HCEC 1CT (cell line): ENCODE measurements at regions not wholly inside any gene's neighbourhood (a gene's known extent, or its start where the extent isn't known, plus 50 kb on each side); places are given as distances from the start of the nearest gene placed in this dataset.
A peak's percentile ranks its signal among the peaks of the same experiment; 100 is the strongest.
"Not testable (repeated sequence)": the region's sequence is repeated elsewhere in the genome, so short reads cannot be mapped to it uniquely, and the experiment has no call there.

Experiments used
- DNase-seq: peaks from one replicate; pipeline ENCODE4 v3.0.0-alpha.2; 2017

DNA sequence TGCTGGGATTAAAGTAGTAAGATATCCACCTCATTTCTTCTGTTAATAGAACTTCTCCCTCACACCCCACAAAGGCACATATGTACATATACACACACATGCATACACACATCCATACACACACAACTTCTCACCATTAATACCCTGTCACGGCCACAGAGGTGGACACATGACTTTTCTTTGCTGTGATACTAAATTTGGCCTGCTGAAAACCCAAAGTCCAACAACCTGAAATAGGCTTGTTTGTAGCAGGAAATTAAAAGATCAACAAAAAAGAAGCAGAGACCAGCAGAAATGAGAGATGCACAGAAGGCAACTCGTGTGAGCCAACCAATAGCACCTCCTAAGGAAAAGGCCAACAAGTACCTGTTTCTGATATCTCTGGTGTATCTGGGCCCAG lies 128.7 kb upstream of the PCGF5 start:
- no peak for DNase-seq

DNA sequence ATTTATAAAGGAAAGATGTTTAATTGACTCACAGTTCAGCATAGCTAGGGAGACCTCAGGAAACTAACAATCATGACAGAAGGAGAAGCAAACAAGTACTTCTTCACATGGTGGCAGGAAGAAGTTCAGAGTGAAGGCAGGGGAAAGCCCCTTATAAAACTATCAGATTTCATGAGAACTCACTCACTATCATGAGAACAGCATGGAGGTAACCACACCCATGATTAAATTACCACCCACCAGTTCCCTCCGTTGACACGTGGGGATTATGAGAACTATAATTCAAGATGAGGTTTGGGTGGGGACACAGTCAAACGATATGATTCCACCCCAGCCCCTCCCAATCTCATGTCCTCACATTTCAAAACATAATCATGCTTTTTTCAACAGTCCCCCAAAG lies 124.2 kb upstream of the PCGF5 start:
- DNase-seq: no peak

DNA sequence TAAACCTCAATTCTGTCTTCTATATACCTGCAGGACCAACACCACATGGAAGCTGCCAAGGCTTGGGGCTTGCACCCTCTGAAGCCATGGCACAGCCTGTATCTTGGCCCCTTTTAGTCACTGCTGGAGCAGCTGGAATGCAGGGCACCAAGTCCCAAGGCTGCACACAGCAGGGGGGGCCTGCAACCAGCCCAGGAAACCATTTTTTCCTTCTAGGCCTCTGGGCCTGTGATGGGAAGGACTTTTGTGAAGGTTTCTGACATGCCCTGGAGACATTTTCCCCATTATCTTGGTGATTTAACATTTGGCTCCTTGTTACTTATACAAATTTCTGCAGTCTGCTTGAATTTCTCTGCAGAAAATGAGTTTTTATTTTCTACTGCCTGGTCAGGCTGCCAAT lies 123.2 kb upstream of the PCGF5 start:
- DNase-seq: no peak

DNA sequence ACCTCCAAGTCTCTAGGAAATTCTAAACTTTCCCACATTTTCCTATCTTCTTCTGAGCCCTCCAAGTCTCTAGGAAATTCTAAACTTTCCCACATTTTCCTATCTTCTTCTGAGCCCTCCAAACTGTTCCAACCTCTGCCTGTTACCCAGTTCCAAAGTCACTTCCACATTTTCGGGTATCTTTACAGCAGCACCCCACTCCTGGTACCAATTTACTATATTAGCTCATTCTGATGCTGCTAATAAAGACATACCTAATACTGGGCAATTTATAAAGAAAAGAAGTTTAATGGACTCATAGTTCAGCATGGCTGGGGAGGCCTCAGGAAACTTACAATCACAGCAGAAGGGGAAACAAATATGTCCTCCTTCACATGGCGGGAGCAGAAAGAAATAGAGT lies 122.4 kb upstream of the PCGF5 start:
- not testable (repeated sequence) for DNase-seq

DNA sequence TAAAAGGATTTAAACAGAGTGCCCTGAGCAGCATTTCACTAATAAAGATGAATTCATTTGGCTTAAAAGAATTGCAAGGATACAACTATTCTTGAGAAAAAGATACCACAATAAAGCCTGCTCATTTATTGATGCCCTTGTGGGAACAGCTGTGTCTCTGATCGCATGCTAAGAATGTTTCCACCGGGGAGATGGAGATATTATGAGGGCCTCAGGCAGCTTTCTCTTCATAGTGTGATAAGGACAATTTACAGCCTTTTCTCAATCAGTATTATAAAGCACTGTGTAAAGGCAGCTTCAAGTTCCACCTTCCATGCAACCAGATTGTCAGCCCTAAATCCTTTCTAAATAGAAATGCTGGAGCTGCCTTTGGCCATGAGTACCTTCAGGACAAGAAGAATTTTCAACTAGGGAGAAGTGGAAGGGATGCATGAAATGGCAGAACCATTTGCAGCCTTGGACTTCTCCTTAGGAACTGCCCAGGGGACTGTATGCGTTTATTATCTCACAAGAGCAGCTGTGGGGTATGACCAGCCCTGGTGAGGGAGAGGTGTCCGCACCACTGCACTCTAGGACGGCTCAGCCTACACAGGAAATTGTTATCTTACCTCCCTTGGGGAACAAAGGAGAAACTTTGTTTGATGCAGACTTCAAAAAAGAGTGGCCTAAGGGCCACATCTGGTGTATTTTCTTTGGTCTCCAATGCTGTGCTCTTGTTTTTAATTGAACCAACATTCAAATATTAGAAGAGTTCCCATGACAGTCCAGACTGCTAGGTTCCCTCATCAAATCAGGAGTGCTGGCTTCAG lies 116.9 kb upstream of the PCGF5 start:
- DNase-seq: no peak

DNA sequence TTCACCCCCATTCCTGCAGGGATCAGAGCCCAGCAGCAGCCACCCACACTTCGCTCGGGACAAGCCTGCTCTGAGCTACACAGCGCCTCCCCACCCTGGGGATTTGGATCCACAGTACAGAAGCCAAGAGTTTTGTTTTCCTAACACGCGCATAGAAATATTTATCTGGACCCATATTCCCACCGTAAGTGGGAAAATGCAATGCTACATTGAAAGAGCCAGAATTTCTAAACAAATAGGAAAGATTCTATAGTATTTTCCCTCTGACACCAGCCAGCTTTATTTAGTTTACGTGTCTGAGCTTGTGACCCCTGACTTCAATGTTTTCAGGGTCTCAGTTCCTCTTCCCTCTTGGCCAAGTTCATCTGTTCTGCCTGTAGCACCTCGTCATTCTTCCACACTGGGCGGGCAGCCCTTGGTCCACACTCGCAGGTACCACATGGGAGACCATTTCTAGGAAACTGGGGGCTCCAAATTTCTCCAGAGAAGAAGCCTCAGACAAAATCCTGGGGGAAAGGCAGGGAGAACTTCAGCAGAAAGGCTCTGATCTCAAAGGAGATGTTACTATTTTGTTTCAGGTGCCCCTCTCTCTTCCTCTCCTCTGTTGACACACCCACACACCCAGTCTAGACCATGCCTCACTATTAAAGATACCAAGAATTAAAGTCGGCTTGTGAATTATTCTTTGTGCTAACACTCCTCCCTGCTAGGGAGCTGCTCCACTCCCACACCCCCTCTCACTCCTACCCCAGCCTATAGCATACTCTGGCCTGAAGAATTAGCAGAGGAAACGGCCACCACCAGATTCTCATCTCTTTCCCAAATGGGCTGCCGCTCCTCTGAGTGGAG lies 116.0 kb upstream of the PCGF5 start:
- no peak for DNase-seq

DNA sequence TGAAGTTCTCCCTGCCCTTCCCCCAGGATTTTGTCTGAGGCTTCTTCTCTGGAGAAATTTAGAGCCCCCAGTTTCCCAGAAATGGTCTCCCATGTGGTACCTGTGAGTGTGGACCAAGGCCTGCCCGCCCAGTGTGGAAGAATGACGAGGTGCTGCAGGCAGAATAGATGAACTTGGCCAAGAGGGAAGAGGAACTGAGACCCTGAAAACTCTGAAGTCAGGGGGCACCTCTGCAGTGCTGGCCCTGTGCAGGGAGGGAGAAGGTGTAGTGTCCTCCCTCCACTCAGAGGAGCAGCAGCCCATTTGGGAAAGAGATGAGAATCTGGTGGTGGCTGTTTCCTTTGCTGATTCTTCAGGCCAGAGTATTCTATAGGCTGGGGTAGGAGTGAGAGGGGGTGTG lies 115.2 kb upstream of the PCGF5 start:
- DNase-seq: no peak

DNA sequence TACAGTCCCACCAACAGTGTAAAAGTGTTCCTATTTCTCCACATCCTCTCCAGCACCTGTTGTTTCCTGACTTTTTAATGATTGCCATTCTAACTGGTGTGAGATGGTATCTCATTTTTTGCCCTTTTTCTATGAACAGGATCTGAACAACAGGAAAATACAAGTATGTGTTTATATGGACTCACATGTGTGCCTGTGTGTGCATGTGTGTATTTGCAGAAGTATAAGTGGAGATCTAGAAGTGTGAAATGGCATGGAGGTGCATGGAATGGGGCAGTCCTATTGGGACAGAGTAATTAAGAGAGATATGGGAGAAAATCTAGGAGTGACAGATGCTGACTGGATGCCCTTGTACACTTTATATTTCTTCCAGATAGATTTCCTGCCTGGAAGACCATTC lies 111.6 kb upstream of the PCGF5 start:
- no peak for DNase-seq

DNA sequence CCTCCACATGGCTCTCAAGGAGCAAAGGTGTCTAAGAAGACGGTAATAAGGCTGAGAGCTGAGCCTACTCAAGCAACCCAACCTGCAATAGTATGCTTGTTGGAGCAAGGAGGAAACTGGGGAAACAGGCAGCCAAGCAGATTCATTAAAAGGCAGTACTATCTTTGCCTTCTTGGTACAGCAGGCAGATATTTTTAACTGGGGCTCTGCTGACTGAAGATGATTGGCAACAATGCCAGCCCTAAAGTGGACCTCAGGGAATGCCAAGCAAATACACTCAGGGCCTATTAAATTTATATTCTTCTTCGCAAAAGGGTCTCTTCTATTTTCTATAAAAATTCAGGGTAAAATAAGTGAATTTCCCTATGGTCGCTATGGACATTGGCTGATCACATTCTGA lies 109.4 kb upstream of the PCGF5 start:
- no peak for DNase-seq

DNA sequence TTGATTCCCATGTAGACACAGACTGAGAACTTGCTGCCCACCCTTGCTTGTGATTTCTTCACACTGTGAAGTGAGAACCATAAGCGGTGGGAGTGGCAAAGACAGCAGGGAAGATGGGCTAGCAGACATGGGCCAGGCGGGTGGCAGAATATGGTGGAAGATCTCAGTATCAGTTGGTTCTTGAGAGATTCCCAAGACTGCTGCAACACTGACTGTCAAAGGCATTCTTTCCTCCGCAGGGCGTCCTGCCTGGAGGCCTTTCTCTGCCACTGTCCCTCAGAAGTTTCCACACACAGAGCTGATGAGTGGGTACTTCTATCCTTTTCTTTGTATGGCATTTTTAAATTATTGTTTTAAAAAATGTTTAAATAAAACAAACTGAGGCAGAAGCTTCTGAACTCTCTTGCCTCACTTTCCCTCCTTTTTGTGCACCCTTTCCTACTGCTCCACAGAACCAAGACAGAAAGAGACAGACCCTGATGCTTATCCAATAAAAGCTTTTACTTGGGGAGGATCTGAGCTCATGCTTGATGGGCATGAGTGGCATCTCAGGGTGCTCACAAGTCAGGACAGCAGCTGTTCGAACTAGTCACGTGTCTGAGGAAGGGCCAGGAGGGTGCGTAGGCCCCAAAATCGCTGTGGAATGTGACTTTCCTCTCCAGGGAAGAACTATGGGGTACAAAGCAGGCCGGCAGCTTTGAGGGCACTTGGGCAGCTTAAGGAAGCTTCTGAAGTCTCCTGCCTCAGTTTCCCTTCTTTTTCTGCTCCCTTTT lies 104.7 kb upstream of the PCGF5 start:
- DNase-seq: no peak

DNA sequence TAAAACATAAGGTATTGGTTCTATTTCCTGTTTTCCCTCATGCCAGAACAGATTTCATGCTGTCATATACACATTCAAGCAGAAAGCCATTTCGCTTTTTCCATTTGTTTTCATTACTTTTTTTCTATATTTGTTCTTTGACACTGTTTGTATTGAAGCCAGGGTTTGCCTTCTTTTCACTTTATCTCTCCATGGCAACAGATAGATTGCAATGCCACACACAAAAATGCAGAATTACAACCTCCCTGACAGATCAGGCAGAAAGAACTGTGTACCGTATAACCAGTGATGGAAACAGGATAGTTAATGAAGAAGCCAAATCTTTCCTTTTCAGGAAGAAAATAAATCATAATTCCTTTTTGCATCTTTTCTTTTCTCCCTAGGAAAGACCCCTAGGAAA lies 103.0 kb upstream of the PCGF5 start:
- no peak for DNase-seq

DNA sequence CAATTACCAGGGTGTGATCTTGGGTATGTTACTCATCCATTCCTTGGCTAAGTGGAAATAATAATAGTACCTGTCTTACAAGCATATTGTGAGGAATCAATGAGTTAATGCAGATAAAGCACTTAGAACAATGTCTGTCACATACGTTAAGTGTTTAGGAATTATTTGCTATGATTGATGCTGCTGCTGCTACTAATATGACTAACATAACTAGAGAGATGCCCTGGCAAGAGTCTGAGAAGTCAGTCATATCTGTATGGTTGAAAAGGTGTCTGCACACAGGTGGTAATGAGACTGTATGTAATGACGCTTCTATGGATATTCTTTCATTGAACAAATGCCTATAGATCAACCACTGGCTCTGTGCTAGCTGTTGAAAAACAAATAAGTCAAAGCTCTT lies 100.1 kb upstream of the PCGF5 start:
- DNase-seq: no peak

DNA sequence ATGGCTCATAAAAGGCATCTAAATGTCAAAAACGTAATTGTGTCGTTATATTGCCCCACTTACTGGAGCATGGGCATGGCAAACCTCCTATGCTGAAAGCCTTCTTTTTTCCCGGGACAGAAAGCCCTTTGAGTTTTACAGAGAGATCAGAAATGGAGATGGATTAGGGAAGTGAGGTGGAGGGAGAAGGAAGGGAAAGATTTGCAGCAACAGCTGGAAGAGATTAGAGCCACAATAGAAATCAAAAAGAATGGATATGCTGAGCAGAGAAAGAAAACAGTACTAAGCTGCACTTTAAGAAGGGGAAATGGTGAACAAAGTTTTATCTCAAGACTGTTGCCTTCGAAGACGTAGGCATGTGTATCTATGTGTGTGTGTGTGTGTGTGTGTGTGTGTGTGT lies 97.2 kb upstream of the PCGF5 start:
- DNase-seq: no peak

DNA sequence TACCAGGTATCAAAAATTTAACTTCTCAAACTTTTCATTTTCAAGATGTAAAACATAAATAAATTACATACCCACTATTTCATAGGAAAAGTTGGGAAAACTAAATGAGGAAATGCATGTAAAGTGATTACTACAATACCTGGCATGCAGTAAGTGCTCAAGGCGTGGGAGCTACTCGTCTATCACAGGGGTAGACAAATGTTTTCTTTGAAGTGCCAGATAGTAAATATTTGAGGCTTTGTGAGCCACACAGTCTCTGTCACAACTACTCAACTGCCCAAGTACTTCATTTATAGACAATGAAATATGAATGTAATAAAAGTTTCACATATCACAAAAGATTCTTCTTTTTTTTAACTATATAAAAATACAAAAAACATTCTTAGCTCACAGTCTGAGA lies 96.4 kb upstream of the PCGF5 start:
- no peak for DNase-seq

DNA sequence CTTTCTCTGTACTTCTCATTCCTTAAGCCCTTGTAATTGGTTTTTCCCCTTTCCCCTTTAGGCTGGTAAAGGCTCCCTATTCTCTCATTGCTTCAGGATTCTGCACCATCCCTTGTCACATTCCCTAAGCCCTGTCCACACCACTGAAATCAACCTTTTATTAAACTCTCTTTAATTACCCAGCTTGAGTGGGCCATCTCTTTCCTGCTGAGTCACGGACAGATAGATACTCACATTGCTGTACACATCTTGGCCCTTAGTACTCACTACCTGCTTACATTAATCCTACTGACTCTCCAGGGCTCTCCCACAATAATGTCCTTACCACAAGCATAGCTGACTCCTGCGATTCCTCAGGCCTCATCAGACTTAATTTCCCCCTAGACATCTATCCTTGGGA lies 94.0 kb upstream of the PCGF5 start:
- no peak for DNase-seq

DNA sequence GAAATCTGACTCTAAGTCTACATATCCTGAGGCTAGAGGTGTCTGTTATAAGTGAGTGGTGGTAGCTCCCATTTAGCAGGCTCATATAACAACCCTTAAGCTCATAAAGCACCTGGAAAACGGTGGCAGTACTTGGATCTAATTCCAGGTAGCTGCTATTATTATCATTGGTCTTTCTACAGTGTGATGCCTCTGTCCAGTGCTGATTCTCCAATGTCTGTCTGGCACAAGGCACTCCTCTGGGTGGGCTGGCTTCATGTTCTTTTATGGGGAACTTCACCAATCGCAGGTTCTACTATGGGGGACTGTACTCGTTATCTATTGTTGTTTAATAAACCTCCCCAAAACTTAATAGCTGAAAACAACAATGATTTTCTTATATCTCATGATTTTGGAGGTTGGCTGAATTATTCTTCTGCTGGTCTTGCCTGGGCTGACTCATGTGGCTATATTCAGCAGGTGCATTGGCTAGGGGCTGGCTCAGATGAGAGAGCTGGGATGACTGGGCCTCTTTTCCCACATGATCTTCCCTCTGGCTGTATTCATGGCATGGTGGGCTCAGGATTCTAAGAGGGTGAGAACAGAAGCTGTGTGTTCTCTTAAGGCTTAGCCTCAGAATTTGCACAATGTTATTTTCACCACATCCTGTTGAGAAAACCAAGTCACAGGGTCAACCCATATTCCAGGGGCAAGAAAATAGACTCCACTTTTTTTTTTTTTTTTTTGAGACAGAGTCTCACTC lies 93.0 kb upstream of the PCGF5 start:
- DNase-seq: peak; percentile 9

DNA sequence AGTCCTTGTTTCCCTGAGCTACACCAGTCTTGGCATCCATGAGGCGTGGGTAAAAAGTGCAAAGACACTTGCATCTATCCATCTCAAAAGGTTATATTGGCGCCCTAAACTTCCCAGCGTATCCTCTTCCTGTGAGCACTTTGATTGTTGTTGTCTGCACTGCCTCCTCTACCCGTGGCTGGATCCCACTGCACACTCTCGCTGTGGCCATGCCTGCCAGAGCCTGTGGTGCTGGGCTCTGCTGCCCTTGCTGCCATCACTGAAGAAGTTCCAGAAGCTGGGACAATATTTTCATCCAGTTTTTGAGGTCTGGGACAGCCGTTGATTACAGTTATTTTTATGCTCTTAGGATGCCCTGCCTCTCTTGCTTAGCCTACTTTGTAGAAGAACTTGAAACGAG lies 85.3 kb upstream of the PCGF5 start:
- DNase-seq: no peak

DNA sequence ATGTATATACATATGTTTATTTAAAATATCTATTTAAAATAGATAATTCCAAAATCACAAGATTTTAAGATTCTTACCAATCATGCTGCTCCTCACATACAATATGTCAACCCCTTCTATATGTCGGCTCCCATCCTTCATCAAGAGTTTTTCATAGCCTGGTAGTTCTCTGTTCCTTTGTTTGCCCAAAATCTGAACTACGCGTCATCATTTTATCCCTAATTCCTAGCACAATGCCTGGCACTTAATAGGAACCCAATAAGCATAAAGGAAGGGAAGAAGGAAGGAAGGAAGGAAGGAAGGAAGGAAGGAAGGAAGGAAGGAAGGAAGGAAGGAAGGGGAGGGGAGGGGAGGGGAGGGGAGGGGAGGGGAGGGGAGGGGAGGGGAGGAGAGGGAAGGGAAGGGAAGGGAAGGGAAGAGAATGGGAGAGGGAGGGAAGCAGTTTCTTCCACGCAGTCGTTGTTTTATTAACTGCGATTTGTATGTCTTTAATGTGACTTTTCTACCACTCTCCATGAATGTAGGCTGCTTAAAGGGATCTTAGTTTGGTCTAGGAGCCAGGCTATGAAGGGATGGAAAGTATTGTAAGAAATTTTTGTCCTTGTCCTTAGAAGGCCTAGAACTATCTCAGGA lies 83.3 kb upstream of the PCGF5 start:
- DNase-seq: no peak

DNA sequence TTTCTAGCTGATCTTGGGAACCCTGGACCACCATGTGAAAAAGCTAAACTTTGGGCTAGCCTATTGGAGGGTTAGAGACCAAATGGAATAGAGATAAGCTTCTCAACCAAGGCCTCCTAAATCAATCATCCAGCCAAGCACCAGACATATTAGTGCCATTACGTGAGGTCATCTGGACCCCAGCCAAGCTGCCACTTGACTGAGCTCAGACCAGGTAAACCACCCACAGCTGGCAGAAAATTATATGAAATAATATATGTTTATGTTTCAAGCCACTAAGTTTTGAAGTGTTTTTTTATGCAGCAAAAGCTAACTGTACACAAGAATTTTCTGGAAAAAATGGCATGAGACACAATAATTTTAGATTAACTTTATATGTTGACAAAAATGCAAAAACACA lies 82.6 kb upstream of the PCGF5 start:
- no peak for DNase-seq

DNA sequence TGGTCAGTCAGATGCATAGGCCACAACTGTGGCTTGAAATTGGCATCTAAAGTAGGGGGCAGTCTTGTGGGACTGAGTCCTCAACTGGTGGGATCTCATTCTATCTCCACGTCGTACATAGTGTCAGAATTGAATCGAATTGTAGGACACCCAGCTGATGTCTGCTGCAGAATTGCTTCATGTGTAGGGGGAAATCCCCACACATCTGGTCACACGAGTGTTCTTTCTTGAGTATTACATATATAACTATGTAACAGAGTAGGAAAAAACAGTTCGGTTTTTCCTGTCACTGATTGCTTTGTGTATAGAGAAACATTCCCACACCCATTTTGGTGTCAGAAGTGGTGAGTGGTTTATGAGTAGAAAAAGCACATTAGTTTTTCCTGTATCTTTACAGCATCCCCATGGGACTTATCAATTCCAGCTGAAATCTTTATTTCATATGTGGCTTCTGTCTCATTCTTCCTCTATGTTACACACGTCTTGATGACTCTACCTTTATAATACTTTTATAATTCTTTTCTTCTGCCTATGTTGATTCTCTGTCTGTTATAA lies 79.4 kb upstream of the PCGF5 start:
- no peak for DNase-seq

DNA sequence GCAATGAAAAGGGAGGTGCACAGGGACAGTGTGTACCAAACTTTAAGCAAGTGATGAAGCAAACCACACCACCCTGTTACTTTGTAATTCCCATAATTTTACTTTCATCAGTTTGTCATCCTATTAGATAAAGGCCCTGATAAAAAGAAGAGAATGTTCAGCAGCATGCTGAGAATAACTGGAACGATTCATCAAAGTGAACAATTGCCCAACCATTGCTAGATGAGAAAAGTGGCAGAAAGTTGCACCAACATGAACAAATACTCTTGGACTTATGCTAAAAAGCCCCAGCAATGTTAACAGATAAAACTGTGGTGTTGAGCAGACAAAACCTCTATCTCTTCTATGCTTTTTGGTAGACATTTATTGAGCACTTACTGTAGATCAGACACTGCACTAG lies 75.5 kb upstream of the PCGF5 start:
- peak; percentile 35 for DNase-seq

DNA sequence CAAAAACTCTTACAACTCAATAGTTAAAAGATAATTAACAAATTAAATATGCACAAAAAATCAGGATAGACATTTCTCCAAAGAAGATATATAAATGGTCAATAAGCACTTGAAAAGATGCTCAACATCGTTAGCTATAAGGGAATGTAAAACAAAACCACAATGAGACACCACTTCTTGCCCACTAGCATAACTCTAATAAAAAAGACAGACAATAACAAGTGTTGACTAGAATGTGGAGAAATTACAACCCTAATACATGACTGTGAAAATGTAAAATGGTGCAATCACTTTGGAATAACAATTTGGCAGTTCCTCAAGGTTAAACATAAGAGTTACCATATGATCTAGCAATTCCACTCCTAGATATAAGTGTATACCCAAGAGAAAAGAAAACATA lies 74.3 kb upstream of the PCGF5 start:
- no peak for DNase-seq
